Esophagus muscularis mucosa (tissue), 4 donors: ENCODE measurements at regions not wholly inside any gene's neighbourhood (a gene's known extent, or its start where the extent isn't known, plus 50 kb on each side); places are given as distances from the start of the nearest gene placed in this dataset.

ENCODE experiments used
- DNase-seq: peaks from one replicate; pipeline ENCODE4 v3.0.0-alpha.2; 2017; ENCODE audit errors: extremely low spot score
- H3K27ac ChIP-seq, 4 donors: fragments of 200-600 bp; sonication (generic); replicated peaks in 1 of 4; 1 replicate in 3 of 4; 2 replicates in 1 of 4; pipeline ENCODE4 v1.5.1; 2016 to 2019; ENCODE audit warnings: mild to moderate bottlenecking in 1 of 4
- H3K27me3 ChIP-seq, 4 donors: fragments of 200-600 bp; sonication (generic); one replicate each; pipeline versions ENCODE4 v1.5.1 to v1.6.0; 2016 to 2019
- H3K36me3 ChIP-seq, 4 donors: fragments of 200-600 bp; sonication (generic); one replicate each; pipeline ENCODE4 v1.5.1; 2016 to 2019
- H3K4me1 ChIP-seq, 4 donors: fragments of 200-600 bp; sonication (generic); one replicate each; pipeline ENCODE4 v1.5.1; 2016 to 2019
- H3K4me3 ChIP-seq, 4 donors: fragments of 200-600 bp; sonication (generic); 1 replicate in 2 of 4; 2 replicates in 2 of 4; pipeline ENCODE4 v1.5.1; 2016 to 2019; ENCODE audit warnings: mild to moderate bottlenecking in 4 of 4, moderate library complexity in 1 of 4
- H3K9me3 ChIP-seq, 4 donors: fragments of 200-600 bp; sonication (generic); 1 replicate in 3 of 4; 2 replicates in 1 of 4; pipeline ENCODE4 v1.5.1; 2016 to 2019
- EP300 ChIP-seq: sonication (generic); formaldehyde crosslinking; IDR thresholded peaks from one replicate; pipeline ENCODE4 v1.6.1; 2017; ENCODE audit warnings: antibody characterized with exemption
- POLR2A ChIP-seq: fragments of 450-650 bp; IDR thresholded peaks from one replicate; pipeline ENCODE4 v1.6.1; 2017; ENCODE audit warnings: antibody characterized with exemption, moderate library complexity, mild to moderate bottlenecking, low read depth
- POLR2AphosphoS5 ChIP-seq, 2 donors: sonication (generic); formaldehyde crosslinking; IDR thresholded peaks; one replicate each; pipeline ENCODE4 v1.6.1; 2017; ENCODE audit warnings: antibody characterized with exemption in 2 of 2
- WGBS: methylation state at CpG from one replicate; pipeline ENCODE4 v1.1.5; 2018; 5-methylcytosine and 5-hydroxymethylcytosine counted together
- intact Hi-C: fragments of 100-400 bp; cut with DNase I; formaldehyde crosslinking; loops from one replicate; pipeline ENCODE4 v1.15.1; 2023
- TF ChIP-seq, protein P1 (sequence below), 3 experiments: fragments of 200-600 bp in 2 of 3; fragments of 450-650 bp in 1 of 3; sonication (generic) in 2 of 3; IDR thresholded peaks; one replicate each; pipeline ENCODE4 v1.5.1; 2017 to 2019; ENCODE audit warnings: antibody characterized with exemption in 3 of 3, mild to moderate bottlenecking in 2 of 3, moderate library complexity in 1 of 3

DNA sequence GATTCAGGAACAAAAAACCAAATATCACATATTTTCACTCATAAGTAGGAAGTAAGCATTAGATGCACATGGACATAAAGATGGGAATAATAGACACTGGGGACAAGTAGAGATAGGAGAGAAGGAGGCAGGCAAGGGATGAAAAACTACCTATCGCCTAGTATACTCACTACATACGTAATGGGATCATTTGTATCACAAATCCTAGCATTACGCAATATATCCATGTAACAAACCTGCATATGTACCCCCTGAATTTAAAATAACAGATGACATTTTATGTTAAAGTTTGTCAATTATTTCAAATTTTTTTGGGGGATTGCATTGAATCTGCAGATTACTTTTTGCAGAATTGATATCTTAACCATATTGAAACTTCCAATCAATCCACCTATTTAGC is 660.5 kb upstream of the MAN1A1 start:
- H3K27ac ChIP-seq, result no peak overlapping the region
- no peak for DNase-seq
- TF ChIP-seq EP300 (no peak), POLR2A (no peak), POLR2AphosphoS5 (IDR thresholded peaks at IDR 0.05) (no peak)
- TF ChIP-seq, protein P1, sequence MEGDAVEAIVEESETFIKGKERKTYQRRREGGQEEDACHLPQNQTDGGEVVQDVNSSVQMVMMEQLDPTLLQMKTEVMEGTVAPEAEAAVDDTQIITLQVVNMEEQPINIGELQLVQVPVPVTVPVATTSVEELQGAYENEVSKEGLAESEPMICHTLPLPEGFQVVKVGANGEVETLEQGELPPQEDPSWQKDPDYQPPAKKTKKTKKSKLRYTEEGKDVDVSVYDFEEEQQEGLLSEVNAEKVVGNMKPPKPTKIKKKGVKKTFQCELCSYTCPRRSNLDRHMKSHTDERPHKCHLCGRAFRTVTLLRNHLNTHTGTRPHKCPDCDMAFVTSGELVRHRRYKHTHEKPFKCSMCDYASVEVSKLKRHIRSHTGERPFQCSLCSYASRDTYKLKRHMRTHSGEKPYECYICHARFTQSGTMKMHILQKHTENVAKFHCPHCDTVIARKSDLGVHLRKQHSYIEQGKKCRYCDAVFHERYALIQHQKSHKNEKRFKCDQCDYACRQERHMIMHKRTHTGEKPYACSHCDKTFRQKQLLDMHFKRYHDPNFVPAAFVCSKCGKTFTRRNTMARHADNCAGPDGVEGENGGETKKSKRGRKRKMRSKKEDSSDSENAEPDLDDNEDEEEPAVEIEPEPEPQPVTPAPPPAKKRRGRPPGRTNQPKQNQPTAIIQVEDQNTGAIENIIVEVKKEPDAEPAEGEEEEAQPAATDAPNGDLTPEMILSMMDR (IDR thresholded peaks at IDR 0.05), result no peak
- 98% methylated on average over 3 of the region's 3 CpGs for WGBS
- H3K4me3 ChIP-seq, result no peak overlapping the region
- no peaks in the 10 kb centered on the region for H3K27me3 ChIP-seq
- no peaks in the 10 kb centered on the region for H3K36me3 ChIP-seq
- no peaks in the 10 kb centered on the region for H3K9me3 ChIP-seq
- intact Hi-C loops, result no loop called here
- H3K4me1 ChIP-seq, result no peaks in the 10 kb centered on the region

DNA sequence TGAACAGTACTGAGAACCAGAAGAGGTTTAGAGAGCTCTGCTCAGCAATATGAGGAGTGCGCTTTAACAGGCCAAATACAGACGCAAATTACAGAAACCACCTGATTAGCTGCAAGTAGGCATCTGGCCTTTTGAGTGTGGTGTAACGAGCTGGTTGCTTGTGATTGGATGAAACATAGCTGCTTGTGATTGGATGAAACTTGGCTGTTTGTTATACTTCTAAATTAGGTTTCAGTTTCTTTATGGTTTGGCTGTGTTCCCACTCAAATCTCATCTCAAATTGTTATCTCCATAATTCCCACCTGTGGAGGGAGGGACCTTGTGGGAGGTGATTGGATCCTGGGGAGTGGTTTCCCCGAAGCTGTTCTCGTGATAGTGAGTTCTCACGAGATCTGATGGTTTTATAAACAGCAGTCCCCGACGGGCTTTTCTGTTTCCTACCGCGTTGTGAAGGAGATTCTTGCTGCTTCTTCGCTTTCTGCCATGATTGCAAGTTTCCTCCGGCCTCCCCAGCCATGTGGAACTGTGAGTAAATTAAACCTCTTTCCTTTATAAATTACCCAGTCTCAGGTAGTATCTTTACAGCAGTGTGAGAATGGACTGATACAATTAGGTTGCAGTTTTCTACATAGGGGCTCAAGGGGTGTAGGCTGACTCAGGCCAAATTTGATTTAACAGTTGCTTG is 655.9 kb upstream of the MAN1A1 start:
- no peaks in the 10 kb centered on the region for H3K4me1 ChIP-seq
- intact Hi-C loops, result no loop called here
- DNase-seq, result no peak
- H3K4me3 ChIP-seq, result no peak overlapping the region
- WGBS, result 87% methylated on average over 12 of the region's 12 CpGs
- no peaks in the 10 kb centered on the region for H3K27me3 ChIP-seq
- no peak for TF ChIP-seq POLR2A
- TF ChIP-seq, protein P1 (IDR thresholded peaks at IDR 0.05), result no peak
- no peaks in the 10 kb centered on the region for H3K36me3 ChIP-seq
- H3K27ac ChIP-seq, result no peak overlapping the region
- H3K9me3 ChIP-seq, result no peaks in the 10 kb centered on the region

DNA sequence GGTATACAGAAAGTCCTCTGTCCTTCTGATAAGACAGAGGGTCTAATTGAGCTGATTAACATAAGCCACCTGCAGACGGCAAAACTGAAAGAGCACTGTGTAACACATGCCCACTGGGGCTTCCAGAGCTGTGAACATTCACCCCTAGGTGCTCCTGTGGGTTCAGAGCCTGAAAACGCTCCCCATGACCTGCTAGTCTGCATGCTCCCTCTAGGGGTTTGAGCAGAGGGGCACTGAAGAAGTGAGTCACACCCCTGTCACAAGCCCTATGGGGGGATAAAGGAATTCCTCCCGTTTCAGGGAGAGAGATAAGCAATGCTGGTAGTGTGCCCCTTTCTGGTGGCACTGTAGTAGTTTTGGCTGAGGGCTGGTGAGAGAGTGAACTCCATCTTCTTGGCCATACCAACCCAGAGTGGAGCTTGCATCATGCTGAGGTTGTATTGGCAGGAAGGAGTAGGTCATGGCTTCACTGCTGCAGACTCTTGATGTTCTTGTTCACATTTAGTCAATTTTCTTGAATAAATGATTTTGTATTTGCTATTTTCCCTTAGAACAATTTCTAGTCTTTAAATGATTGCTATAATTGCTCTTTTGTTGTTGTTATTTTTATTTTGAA is 637.5 kb upstream of the MAN1A1 start:
- Histone ChIP-seq H3K27ac (no peak overlapping the region), H3K9me3 (no peaks in the 10 kb centered on the region), H3K27me3 (no peaks in the 10 kb centered on the region), H3K4me3 (no peak overlapping the region), H3K36me3 (no peaks in the 10 kb centered on the region), H3K4me1 (no peaks in the 10 kb centered on the region)
- TF ChIP-seq POLR2AphosphoS5 (IDR thresholded peaks at IDR 0.05) (no peak), POLR2A (no peak), EP300 (no peak)
- TF ChIP-seq, protein P1 (IDR thresholded peaks at IDR 0.05), result no peak
- DNase-seq, result no peak
- 84% methylated on average over 3 of the region's 3 CpGs for WGBS
- intact Hi-C loops, result no loop called here

DNA sequence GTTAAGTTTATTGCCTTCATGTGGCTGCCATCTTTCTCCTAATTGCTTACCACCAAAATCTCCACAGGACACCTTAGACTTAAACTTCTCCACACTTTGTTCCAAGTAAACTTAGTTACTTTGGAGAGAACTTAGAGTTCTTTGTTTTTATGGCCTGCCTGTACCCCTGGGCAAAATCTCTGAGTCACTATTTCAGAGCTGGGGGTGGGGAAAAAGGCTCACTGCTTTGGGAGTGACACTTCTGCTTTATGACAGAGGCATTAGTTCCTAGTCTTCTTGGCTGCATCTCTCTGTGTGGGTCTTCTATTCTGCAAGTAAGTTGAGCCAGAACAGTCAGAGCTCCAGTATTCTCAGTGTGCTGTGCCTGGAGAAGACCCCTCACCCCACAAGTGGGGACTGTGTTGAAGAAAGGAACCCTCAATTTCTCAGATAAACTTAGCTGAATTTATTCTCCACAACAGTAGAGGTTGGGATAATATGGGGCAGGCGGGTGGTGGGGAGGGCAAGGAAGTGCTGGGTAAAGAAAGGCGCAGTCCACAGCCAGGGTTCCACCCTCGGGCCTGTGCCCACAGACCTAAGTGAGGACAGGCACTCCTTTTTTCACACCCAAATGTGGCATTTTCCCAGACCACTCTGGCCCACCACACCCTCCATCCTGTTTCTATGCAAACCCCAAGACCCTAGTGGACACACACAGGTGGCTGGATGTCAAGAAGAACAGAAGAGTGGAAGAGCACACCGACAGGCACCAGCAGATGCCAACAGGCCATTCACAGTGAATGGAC is 636.6 kb upstream of the MAN1A1 start:
- Histone ChIP-seq H3K36me3 (no peaks in the 10 kb centered on the region), H3K9me3 (no peaks in the 10 kb centered on the region), H3K27me3 (no peaks in the 10 kb centered on the region), H3K4me3 (no peak overlapping the region), H3K27ac (no peak overlapping the region), H3K4me1 (no peaks in the 10 kb centered on the region)
- intact Hi-C loops, result no loop called here
- TF ChIP-seq, protein P1 (IDR thresholded peaks at IDR 0.05), result no peak
- TF ChIP-seq EP300 (no peak), POLR2A (no peak), POLR2AphosphoS5 (IDR thresholded peaks at IDR 0.05) (no peak)
- WGBS, result 90% methylated on average over 4 of the region's 4 CpGs
- no peak for DNase-seq
